Right cardiac atrium (tissue), 5 donors: ENCODE measurements at regions not wholly inside any gene's neighbourhood (a gene's known extent, or its start where the extent isn't known, plus 50 kb on each side); places are given as distances from the start of the nearest gene placed in this dataset.

ENCODE experiments used
- ATAC-seq, 2 donors: fragments of 200-7000 bp; cut with Tn5 transposase; one replicate each; pipeline versions ENCODE4 v1.8.0 to v1.9.1; 2020; ENCODE audit warnings: moderate library complexity in 2 of 2, mild to moderate bottlenecking in 1 of 2
- DNase-seq, 3 donors: peaks; one replicate each; pipeline ENCODE4 v3.0.0-alpha.2; 2020
- H3K27ac ChIP-seq: one replicate; pipeline ENCODE4 v1.5.1; 2013; ENCODE audit warnings: mild to moderate bottlenecking, low read length, control low read depth, moderate library complexity
- H3K27me3 ChIP-seq: one replicate; pipeline ENCODE4 v1.6.1; 2013; ENCODE audit not compliant: control insufficient read depth, insufficient read depth
- H3K4me1 ChIP-seq: one replicate; pipeline ENCODE4 v1.6.1; 2013; ENCODE audit warnings: low read length; ENCODE audit not compliant: control insufficient read depth, insufficient read depth
- H3K4me3 ChIP-seq: one replicate; pipeline ENCODE4 v1.5.1; 2013; ENCODE audit warnings: low read length, control low read depth
- H3K9me3 ChIP-seq: one replicate; pipeline ENCODE4 v1.6.1; 2013; ENCODE audit warnings: low read length; ENCODE audit not compliant: control insufficient read depth
- WGBS: extraction: QIAGEN DNeasy Blood & Tissue Kit; methylation state at CpG from one replicate; pipeline ENCODE4 v1.1.7; 2013; 5-methylcytosine and 5-hydroxymethylcytosine counted together
- intact Hi-C, 4 donors: fragments of 100-400 bp; cut with DNase I; formaldehyde crosslinking; loops; one replicate each; pipeline versions ENCODE4 v1.11.0 to v1.14.0; 2022 to 2023
- donor health status: healthy with polysubstance abuse.
- donor health status: DM: no; HTN: yes; CAD: no.
- donor health status: DM: no; HTN: no; CAD: no.
- donor health status: DM: no; HTN: yes; CAD: no; lungs with severe emphysema.
- donor health status: DM: yes; HTN: yes; CAD: no.

DNA sequence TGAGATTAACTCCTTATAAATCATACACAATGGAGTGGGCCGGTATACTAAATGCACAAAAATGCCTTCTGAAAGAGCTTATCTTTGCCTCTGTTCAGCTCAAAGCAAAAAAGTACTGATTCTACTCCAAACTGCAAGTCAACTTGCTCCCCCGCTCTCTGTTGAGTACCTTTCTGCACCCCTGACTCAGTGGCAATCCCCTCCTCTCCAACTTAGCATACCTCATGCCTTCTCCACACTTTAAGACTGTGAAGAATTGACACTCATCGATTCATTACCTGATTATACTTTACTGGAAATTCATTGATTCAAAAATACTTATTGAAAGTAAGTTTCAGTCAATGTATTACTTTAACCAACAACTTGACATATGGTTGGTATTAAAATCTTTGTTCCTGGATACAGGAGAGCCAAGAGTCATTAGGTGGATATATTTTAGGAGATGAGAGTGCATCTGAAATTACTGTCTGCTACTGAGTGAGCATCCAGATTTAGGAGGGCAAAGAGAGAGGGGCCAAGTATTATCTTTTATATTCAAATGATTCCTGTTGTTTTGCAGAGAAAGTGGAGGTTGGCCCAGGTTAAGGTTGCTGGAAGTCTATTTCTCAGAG, 187.7 kb downstream of the ICOS start:
- Histone ChIP-seq H3K9me3 (no peaks in the 10 kb centered on the region), H3K27ac (no peak overlapping the region), H3K27me3 (no peaks in the 10 kb centered on the region), H3K4me1 (no peaks in the 10 kb centered on the region), H3K4me3 (no peak overlapping the region)
- ATAC-seq = no peak
- intact Hi-C loops = no loop called here
- 97% methylated on average over 3 of the region's 3 CpGs for WGBS
- no peak for DNase-seq

DNA sequence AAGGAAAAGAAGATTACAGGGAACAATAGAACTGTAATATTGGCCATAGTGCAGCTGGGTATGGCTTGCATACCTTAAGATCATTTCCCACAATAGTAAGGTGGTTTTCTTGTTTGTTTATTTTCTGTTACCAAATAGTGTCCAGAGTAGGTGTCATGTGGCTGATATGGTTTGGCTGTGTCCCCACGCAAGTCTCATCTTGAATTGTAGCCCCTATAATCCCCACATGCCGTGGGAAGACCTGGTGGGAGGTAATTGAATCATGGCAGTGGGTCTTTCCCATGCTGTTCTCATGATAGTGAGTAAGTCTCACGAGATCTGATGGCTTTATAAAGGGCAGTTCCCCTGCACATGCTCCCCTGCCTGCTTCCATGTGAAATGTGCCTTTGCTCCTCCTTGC, 190.1 kb downstream of the ICOS start:
- 89% methylated on average over 3 of the region's 3 CpGs for WGBS
- no peaks in the 10 kb centered on the region for H3K27me3 ChIP-seq
- intact Hi-C loops = no loop called here
- no peak for DNase-seq
- H3K9me3 ChIP-seq = no peaks in the 10 kb centered on the region
- no peak overlapping the region for H3K4me3 ChIP-seq
- no peak for ATAC-seq
- H3K4me1 ChIP-seq = peaks cover 4% of the 10 kb centered on the region
- no peak overlapping the region for H3K27ac ChIP-seq

DNA sequence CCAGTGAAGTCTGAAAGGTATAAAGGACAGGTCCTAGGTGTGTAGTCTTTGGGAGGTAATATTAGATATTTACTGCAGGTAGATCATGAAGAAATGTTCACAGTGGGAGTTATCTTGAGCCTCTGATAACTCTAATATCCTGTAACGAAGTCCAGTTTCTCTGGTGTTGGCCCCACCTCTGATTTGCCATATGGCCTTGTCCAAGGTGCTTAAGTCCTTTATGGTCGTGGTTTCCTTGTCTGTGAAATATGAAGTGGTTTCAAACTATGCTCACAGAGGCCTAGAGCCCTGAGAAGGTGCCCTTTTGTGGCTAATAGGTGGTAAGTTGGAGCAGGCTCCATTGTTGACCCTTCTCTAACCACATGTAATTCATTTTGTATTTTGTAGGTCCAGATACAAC, 190.7 kb downstream of the ICOS start:
- no peak for ATAC-seq
- Histone ChIP-seq H3K4me3 (no peak overlapping the region), H3K27ac (no peak overlapping the region), H3K27me3 (no peaks in the 10 kb centered on the region), H3K9me3 (no peaks in the 10 kb centered on the region), H3K4me1 (peaks cover 4% of the 10 kb centered on the region)
- WGBS = 38% methylated on average over 2 of the region's 2 CpGs
- intact Hi-C loops = no loop called here
- DNase-seq = no peak

GRCh38 chr2:204129591-204130294, 193.2 kb downstream of the ICOS start:
- peak; percentile 88 to 91 for ATAC-seq
- H3K27ac ChIP-seq = no peak overlapping the region
- H3K27me3 ChIP-seq = no peaks in the 10 kb centered on the region
- peaks cover 4% of the 10 kb centered on the region for H3K4me1 ChIP-seq
- 32% methylated on average over 13 of the region's 13 CpGs for WGBS
- H3K9me3 ChIP-seq = no peaks in the 10 kb centered on the region
- peak; percentile 55 to 84 (median 79) for DNase-seq
- intact Hi-C loops = no loop called here
- H3K4me3 ChIP-seq = no peak overlapping the region

GRCh38 chr2:204131621-204132020, 195.1 kb downstream of the ICOS start:
- H3K9me3 ChIP-seq = no peaks in the 10 kb centered on the region
- no peaks in the 10 kb centered on the region for H3K27me3 ChIP-seq
- no peak overlapping the region for H3K27ac ChIP-seq
- intact Hi-C loops = no loop called here
- no peak for ATAC-seq
- peaks cover 4% of the 10 kb centered on the region for H3K4me1 ChIP-seq
- WGBS = 33% methylated on average over 1 of the region's 1 CpG
- no peak overlapping the region for H3K4me3 ChIP-seq
- no peak for DNase-seq

DNA sequence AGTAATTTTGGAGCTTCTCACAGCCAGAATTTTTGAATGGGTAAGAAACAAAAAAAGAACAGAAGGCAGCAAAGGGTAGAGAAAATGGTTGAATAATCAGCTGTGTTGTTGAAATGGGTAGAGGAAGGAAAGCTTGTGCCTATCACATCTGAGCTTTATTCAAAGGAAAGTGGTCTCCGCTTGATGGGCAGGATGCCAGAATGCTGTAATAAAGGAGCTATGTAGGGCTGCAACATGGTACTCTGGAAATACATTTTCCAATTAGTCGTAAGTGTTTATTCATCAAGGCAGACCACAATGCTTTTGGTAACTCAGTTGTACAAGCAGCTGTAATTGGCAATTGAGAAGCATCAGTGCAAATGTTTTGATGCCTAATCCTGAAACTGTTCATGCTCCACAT, 196.9 kb downstream of the ICOS start:
- no peaks in the 10 kb centered on the region for H3K27me3 ChIP-seq
- H3K9me3 ChIP-seq = no peaks in the 10 kb centered on the region
- intact Hi-C loops = no loop called here
- H3K27ac ChIP-seq = no peak overlapping the region
- no peak overlapping the region for H3K4me3 ChIP-seq
- WGBS = 87% methylated on average over 2 of the region's 2 CpGs
- ATAC-seq (no peak), DNase-seq (no peak)
- H3K4me1 ChIP-seq = peaks cover 4% of the 10 kb centered on the region

GRCh38 chr2:204134421-204134820, 197.9 kb downstream of the ICOS start:
- peak; percentile 62 to 67 for ATAC-seq
- WGBS = 58% methylated on average over 3 of the region's 3 CpGs
- Histone ChIP-seq H3K4me3 (no peak overlapping the region), H3K4me1 (peaks cover 4% of the 10 kb centered on the region), H3K9me3 (no peaks in the 10 kb centered on the region), H3K27ac (no peak overlapping the region), H3K27me3 (no peaks in the 10 kb centered on the region)
- DNase-seq = peak in 2 of 3 donors; percentile 67 to 74
- intact Hi-C loops = no loop called here

- Histone ChIP-seq H3K27ac (no peak overlapping the region), H3K9me3 (no peaks in the 10 kb centered on the region), H3K27me3 (no peaks in the 10 kb centered on the region), H3K4me1 (no peaks in the 10 kb centered on the region), H3K4me3 (no peak overlapping the region)
- ATAC-seq (no peak), DNase-seq (no peak)
- over 99% methylated on average over 2 of the region's 2 CpGs for WGBS
- intact Hi-C loops = no loop called here
Measured at GRCh38 chr2:204135752-204136151, 199.2 kb downstream of the ICOS start.

- no peak overlapping the region for H3K4me3 ChIP-seq
- H3K27ac ChIP-seq = no peak overlapping the region
- WGBS = 85% methylated on average over 2 of the region's 2 CpGs
- no peaks in the 10 kb centered on the region for H3K9me3 ChIP-seq
- intact Hi-C loops = no loop called here
- no peaks in the 10 kb centered on the region for H3K27me3 ChIP-seq
- ATAC-seq (no peak), DNase-seq (no peak)
- no peaks in the 10 kb centered on the region for H3K4me1 ChIP-seq
Measured at GRCh38 chr2:204138206-204138605, 201.6 kb downstream of the ICOS start.

DNA sequence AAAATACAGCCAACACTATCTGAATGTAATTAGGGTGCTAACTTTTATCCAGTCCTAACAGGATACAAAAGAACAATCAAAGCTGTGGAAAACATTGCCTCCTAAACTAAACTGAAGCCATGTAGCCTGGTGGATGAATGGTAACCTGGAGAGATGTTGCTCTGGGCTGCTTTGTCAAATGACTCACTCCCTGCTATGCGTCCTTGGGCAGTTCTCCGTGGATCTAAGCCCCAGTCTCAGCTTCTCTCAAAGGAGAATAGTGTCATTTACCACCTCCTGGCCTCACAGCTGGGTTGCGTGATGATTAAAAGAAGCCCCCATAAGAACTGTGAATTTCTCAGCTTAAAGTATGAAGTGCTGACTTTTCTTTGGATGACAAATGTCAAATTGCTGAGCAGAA, 203.7 kb downstream of the ICOS start:
- intact Hi-C loops = loop anchor here in 1 of 4 donors (10.0 kb wide), 1 partner anchor 1545 kb away; the partner anchor contains the start of gene NRP2

DNA sequence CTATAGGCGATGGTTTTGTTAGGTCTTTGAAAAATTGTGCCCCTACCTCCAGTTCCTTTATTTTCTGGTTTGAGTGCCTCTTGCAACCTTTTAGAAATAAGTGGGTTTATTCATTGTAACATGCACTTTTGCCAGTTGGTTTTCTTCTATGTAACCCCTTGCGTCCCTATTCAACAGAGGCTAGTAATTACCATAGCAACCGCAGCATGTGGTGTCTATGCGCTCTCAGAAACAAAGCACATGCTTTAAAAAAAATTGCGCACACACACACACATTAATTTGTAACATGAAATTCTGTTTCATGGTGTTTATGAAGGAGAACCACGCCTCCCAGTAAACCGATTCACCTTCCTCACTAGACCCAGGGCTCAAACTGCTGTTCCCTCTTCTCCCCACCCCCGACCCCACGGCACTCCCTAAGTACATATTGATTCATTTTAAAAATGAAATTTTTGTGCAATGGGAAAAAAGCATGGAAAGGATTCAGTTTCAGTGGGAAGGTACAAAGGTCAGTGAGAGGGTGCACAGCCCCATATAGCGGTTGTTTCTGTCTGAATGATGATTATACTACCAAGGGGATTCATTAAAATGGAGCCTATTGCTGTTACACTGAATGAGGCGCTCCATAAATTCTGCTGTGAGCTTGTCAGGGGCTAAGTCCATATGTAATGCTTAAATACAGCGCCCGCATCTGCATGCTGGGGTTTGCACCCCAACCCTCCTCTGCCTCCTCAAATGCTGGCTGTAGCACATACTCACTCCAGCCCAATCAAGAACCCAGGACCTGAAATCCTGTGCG, 206.9 kb downstream of the ICOS start:
- H3K4me1 ChIP-seq = no peaks in the 10 kb centered on the region
- no peak overlapping the region for H3K27ac ChIP-seq
- no peak overlapping the region for H3K4me3 ChIP-seq
- ATAC-seq (no peak), DNase-seq (no peak)
- intact Hi-C loops = loop anchor here in 1 of 4 donors (2.0 to 10.0 kb wide), 2 partner anchors 35 to 1541 kb away; partner anchors contain the start of gene NRP2
- no peaks in the 10 kb centered on the region for H3K9me3 ChIP-seq
- no peaks in the 10 kb centered on the region for H3K27me3 ChIP-seq
- WGBS = 88% methylated on average over 14 of the region's 14 CpGs

More for the DNA sequence above, 203.7 kb downstream of the ICOS start:
- Histone ChIP-seq H3K27ac (no peak overlapping the region), H3K9me3 (no peaks in the 10 kb centered on the region), H3K27me3 (no peaks in the 10 kb centered on the region), H3K4me3 (no peak overlapping the region), H3K4me1 (no peaks in the 10 kb centered on the region)
- no peak for DNase-seq
- WGBS = 64% methylated on average over 3 of the region's 3 CpGs
- no peak for ATAC-seq
